Inferior parietal cortex (tissue), 1 donor: ENCODE measurements at regions not wholly inside any gene's neighbourhood (a gene's known extent, or its start where the extent isn't known, plus 50 kb on each side); places are given as distances from the start of the nearest gene placed in this dataset.
"Not testable (repeated sequence)": the region's sequence is repeated elsewhere in the genome, so short reads cannot be mapped to it uniquely, and the experiment has no call there.

ENCODE experiments used
- DNase-seq: peaks from one replicate; pipeline ENCODE4 v3.0.0-alpha.2; 2016; ENCODE audit errors: extremely low spot score

GRCh38 chr4:124046190-124046589 lies 649.6 kb downstream of the SPRY1 start:
- no peak for DNase-seq

DNA sequence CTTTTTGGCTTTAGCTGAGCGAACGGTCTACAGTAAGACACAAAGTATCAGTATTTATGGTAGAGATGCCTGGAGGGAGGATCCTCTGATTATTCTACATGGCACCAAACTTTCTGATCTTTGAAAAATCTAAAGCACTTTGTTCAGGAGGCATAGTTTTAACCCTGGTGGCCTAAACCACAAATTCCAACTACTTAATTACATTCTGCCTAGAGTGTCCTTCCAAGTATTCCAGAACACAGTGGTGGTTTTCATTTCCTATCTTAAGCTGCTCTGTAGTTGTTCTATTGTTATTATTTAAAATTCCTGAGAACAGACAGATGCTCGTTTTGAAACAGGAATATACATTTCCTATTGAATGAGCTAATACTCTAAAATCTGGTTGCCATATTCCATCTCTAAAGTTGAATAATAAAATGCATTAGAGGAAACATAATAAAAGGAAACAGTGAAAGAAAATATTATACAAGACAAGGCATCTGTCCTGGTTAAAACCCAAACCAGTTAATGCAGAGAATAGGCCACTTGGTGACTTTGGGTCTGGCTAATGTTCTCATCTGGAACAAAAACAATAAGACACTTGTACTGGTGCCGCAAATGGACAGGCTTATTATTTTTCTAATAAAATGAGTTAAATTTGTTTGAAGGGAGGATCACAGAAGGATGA lies 657.4 kb downstream of the SPRY1 start:
- DNase-seq: no peak

- DNase-seq: no peak
Measured at GRCh38 chr4:124055336-124055735, 657.2 kb downstream of the ANKRD50 start.

DNA sequence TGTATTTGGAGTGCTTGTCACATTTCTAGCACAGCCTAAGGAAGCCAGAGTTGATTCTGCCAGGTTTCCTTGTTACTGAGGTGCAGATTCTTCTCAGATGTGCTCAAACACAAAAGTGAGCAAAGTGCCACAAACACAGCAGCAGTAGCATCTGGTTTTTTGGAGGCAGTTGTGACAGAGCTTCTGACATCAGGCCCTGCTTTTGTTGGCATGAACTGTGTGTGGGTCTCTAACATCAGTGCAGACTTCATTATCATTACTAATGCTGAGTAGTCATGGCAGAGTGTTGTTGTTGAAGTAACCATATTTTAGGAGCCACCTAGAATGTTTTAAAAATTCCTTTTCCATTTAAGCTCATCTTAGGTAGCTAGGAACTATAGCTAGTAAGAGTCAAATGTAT lies 656.6 kb downstream of the ANKRD50 start:
- no peak for DNase-seq

DNA sequence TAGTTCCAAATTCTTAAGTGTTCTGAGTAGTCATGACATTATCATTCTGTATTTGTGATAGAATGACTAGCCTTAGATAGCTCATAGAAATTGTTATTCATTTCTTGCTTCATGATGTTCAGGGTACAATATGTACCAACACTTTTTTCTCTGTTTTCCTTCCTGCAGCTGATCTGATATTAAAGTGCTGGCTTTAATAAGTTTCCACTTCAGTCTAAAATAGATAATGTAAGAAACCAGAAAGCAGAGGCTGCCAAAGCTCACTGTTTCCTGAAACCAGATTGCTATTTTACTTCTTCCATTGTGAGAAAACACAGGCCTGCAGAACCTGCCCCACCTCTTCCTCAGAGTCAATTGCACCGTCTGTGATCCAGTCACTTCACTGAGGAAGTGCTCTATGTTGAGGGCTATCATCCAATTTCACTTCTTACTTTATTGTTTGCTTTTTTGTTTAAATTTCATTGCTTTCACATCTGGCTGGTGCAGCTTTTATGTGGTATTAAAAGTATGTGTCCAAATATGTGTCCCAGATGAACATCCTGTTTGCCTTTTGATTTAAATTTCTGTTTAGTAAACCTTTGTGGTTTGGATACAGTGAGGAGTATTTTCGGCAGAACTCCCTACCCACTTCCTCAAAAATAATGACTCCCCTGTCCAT lies 652.1 kb downstream of the ANKRD50 start:
- DNase-seq: peak; percentile 11

DNA sequence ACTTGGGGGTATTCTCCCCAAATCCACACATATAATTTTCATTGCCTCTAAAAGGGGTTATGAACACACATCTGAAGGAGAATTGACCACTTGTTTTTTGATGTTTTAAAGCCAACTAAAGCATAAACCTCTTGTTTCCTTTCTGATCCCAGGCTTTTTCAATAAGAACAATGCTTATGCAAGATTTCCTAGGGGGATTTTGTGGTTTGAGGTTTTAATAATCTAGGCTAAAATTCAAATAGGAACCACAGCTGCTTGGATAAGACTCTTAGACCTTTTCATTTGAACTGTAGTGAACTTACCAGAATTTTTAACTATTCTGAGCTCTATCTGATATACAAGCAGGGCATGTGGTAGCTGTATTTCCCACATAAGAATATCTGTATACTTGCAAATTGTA lies 651.1 kb downstream of the ANKRD50 start:
- DNase-seq: no peak

GRCh38 chr4:124065422-124065821 lies 647.1 kb downstream of the ANKRD50 start:
- no peak for DNase-seq

- DNase-seq: no peak
Measured at GRCh38 chr4:124065936-124066335, 646.6 kb downstream of the ANKRD50 start.

GRCh38 chr4:124066595-124066994 lies 645.9 kb downstream of the ANKRD50 start:
- DNase-seq: no peak

GRCh38 chr4:124067046-124067445 lies 645.5 kb downstream of the ANKRD50 start:
- DNase-seq: no peak

DNA sequence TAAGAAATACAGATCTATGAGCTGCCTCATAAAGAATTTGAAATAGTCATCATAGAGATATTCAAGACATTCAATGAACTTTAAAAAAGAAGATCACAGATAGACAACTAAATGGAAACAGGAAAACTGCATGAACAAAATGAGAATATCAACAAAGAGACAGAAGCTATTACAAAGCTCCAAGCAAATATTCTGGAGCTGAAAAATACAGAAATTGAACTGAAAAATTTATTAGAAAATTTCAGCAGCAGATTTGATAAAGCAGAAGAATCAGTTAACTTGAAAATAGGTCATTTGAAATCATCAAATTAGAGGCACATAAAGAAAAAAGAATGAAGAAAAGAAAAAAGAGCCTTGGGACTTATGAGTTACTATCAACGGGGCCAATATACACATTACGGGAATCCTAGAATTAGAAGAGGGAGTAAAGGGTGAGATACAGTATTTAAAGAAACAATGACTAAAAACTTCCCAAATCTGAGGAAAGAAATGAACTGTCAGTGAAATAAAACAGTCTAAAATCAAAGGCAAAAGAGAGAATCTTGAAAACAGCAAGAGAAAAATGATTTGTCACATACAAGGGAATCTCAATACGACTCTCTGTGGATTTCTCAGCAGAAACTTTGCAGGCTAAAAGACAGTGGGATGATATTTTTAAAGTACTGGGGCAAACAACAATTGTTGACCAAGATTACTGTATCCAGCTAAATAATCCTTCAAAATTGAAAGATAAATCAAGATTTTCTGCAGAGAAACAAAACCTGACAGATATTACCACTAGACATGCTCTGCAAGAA lies 641.6 kb downstream of the ANKRD50 start:
- no peak for DNase-seq

DNA sequence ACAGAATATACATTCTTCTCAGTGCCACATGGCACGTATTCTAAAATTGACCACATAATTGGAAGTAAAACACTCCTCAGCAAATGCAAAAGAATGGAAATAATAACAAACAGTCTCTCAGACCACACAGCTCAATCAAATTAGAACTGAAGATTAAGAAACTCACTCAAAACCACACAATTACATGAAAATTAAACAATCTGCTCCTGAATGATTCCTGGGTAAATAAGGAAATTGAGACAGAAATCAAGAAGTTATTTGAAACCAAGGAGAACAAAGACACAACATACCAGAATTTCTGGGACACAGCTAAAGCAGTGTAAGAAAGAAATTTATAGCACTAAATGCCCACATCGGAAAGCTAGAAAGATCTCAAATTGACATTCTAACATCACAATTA lies 637.3 kb downstream of the ANKRD50 start:
- not testable (repeated sequence) for DNase-seq

GRCh38 chr4:124079174-124079780 lies 633.3 kb downstream of the ANKRD50 start:
- no peak for DNase-seq

DNA sequence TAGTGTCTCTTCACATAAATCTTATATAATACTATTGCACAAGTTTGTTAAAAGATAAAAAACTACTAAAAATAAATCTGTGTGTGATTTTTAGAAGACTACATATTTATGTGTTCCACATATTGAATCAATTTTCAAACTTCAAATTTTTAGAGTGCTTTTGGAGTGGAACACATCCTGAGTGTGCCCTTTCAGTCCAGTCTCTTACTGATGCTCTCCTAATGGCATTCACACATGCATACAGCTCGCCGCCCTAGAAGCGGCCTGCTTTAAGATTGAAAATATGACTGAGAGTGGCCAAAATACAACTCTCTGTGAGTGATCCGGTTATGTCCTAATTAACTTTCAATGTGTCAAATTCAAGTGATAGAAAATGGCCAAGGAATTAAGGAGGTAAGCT lies 628.8 kb downstream of the ANKRD50 start:
- no peak for DNase-seq

- no peak for DNase-seq
Measured at GRCh38 chr4:124085561-124086180, 626.9 kb downstream of the ANKRD50 start.

GRCh38 chr4:124090021-124090420 lies 622.5 kb downstream of the ANKRD50 start:
- DNase-seq: no peak

DNA sequence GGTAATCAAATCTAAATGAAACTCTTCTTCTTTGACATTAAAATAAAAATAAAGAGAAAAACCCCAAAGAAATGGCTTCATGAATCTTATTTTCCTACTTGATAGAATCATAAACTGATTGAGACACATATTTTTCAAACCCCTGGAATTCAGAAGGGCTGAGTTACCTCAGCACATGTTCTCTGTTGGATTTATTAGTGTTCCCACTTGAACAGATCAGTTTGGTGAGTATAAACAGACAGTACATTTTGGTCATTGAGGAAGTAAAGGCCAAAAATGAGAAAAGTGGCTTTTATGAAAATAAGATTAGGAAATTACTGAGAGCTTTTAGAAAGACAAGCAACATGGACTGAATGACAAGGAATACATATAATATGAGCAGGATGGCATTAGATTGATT lies 620.4 kb downstream of the ANKRD50 start:
- DNase-seq: no peak

- no peak for DNase-seq
Measured at GRCh38 chr4:124092541-124092984, 620.0 kb downstream of the ANKRD50 start.

GRCh38 chr4:124095621-124096020 lies 616.9 kb downstream of the ANKRD50 start:
- no peak for DNase-seq

DNA sequence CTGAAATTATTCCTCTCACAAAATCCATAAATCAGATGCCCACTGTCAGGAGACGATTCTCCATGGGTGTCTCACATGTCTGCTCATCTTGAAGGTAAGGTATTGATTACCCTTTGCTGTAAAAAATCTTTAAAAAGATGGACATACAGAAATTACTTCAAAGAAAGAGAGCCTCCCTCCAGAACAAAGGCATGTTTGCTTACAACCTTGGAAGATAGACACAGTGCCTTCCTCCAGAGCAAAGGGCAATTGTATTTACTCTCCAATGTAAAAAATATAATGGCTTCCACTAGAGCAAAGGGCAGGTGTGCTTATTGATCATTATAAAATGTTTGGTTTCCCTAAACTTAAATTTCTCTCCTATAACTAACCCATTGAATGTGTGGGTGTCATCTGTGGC lies 616.2 kb downstream of the ANKRD50 start:
- DNase-seq: no peak

DNA sequence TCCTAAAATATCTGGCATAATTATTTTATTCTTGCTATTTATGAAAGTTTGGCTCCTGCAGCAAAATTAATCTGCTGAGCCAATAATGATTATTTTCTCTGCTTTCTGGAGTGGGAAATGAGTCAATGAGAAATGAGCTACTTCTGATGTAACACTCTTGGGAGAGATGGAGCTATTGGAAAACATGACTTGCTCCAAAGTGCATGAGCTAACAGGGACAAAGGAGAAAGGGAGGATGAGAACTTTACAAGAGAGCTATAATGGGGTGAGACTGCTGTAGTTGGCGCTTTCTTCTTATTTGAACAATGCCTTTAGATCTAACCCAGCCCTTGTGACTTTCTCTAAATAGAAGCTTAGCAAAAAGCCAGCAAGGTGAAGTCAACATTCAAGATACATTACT lies 615.1 kb downstream of the ANKRD50 start:
- DNase-seq: no peak

DNA sequence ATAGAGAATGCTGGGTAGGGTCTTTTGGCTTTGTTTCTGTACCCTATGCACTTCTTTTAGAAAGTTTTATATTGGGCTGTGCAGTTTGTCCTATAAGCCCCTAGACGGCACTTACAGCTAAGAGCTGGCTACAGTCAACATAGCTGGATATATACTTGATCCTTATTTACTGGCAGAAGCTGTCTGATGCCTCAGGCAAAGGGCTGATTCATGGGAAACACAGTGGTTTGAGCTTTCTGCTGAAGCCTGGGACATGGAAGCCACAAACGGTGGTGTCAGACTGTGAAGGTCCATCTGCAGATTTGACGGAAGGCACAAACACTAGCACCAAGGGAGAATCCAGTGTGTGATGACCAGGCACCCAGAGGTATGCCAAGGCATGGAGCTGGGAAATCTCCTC lies 608.4 kb downstream of the ANKRD50 start:
- DNase-seq: no peak
